IMR-90 (cell line): ENCODE measurements at regions not wholly inside any gene's neighbourhood (a gene's known extent, or its start where the extent isn't known, plus 50 kb on each side); places are given as distances from the start of the nearest gene placed in this dataset.

Experiments
- BHLHE40 ChIP-seq: fragments of 150-350 bp; IDR thresholded peaks from 2 replicates; pipeline ENCODE4 v1.6.1; 2016; ENCODE audit warnings: mild to moderate bottlenecking, low read depth, low read length
- CEBPB ChIP-seq: IDR thresholded peaks from 2 replicates; pipeline ENCODE4 v1.6.1; 2012; ENCODE audit warnings: low read depth, low read length, improper control_type of control experiment
- CHD1 ChIP-seq: IDR thresholded peaks from 2 replicates; pipeline ENCODE4 v1.6.1; 2012; ENCODE audit warnings: low read depth, low read length, improper control_type of control experiment
- CTCF ChIP-seq: conservative IDR thresholded peaks from 2 replicates; pipeline ENCODE4 v1.5.1; 2012; ENCODE audit warnings: mild to moderate bottlenecking, low read depth, low read length, improper control_type of control experiment
- FOS ChIP-seq: fragments of 150-350 bp; IDR thresholded peaks from 2 replicates; pipeline ENCODE4 v1.6.1; 2016; ENCODE audit warnings: low read depth, low read length
- MAFK ChIP-seq: IDR thresholded peaks from 2 replicates; pipeline ENCODE4 v1.6.1; 2012; ENCODE audit warnings: low read depth, low read length, improper control_type of control experiment
- MAZ ChIP-seq: IDR thresholded peaks from 2 replicates; pipeline ENCODE4 v1.6.1; 2012; ENCODE audit warnings: low read depth, mild to moderate bottlenecking, low read length, improper control_type of control experiment, moderate library complexity, borderline replicate concordance
- MXI1 ChIP-seq: IDR thresholded peaks from 2 replicates; pipeline ENCODE4 v1.6.1; 2012; ENCODE audit warnings: low read depth, mild to moderate bottlenecking, low read length, moderate library complexity, borderline replicate concordance
- POLR2A ChIP-seq: IDR thresholded peaks from 2 replicates; pipeline ENCODE4 v1.6.1; 2012; ENCODE audit warnings: mild to moderate bottlenecking, low read depth, low read length
- RAD21 ChIP-seq: IDR thresholded peaks from 2 replicates; pipeline ENCODE4 v1.6.1; 2012; ENCODE audit warnings: low read length, improper control_type of control experiment
- RCOR1 ChIP-seq: IDR thresholded peaks from 2 replicates; pipeline ENCODE4 v1.6.1; 2012; ENCODE audit warnings: mild to moderate bottlenecking, low read length, improper control_type of control experiment; ENCODE audit not compliant: insufficient replicate concordance
- RFX5 ChIP-seq: IDR thresholded peaks from 2 replicates; pipeline ENCODE4 v1.8.0; 2012; ENCODE audit warnings: low read depth, mild to moderate bottlenecking, low read length, moderate library complexity
- SMC3 ChIP-seq: fragments of 150-350 bp; IDR thresholded peaks from 2 replicates; pipeline ENCODE4 v1.6.1; 2016; ENCODE audit warnings: low read depth, mild to moderate bottlenecking, antibody characterized with exemption, low read length, moderate library complexity
- USF2 ChIP-seq: fragments of 150-350 bp; IDR thresholded peaks from 2 replicates; pipeline ENCODE4 v1.6.1; 2017; ENCODE audit warnings: mild to moderate bottlenecking, antibody characterized with exemption, low read length, low read depth

- TF ChIP-seq BHLHE40 (no peak), CTCF (no peak), FOS (no peak), MXI1 (no peak), RFX5 (no peak), POLR2A (no peak), CHD1 (no peak), RCOR1 (no peak), MAZ (no peak), MAFK (no peak), CEBPB (no peak), RAD21 (no peak), USF2 (no peak), SMC3 (no peak)
Measured at GRCh38 chr1:14482784-14483450, 115.6 kb upstream of the KAZN start.
